HEK293 (cell line): ENCODE measurements at regions not wholly inside any gene's neighbourhood (a gene's known extent, or its start where the extent isn't known, plus 50 kb on each side); places are given as distances from the start of the nearest gene placed in this dataset.

ENCODE experiments used
- CTCF ChIA-PET: fragments of 350-600 bp; formaldehyde crosslinking; extraction: SDS; loops from one replicate; lab custom pipeline; 2021; ENCODE audit warnings: antibody characterized with exemption; lab: Yijun Ruan, JAX
- POLR2A ChIA-PET: fragments of 300-600 bp; formaldehyde crosslinking; extraction: SDS; loops from one replicate; lab custom pipeline; 2020; ENCODE audit warnings: antibody characterized with exemption, inconsistent platforms; lab: Yijun Ruan, JAX
- H3K27ac ChIP-seq: fragments of 200-500 bp; sonication (Bioruptor generic); 2 replicates; pipeline ENCODE4 v1.5.1; 2014; ENCODE audit warnings: low read depth, low read length, control low read depth, inconsistent platforms; ENCODE audit errors: extremely low read depth
- H3K36me3 ChIP-seq, 2 experiments: fragments of 200-500 bp in 1 of 2; sonication (Bioruptor generic) in 1 of 2; 1 replicate in 1 of 2; 2 replicates in 1 of 2; pipeline ENCODE4 v1.5.1; 2014 to 2017; ENCODE audit warnings: inconsistent platforms in 2 of 2, low read length in 2 of 2; ENCODE audit not compliant: control insufficient read depth in 2 of 2, insufficient read depth in 1 of 2
- H3K4me1 ChIP-seq: fragments of 200-500 bp; sonication (Bioruptor generic); 2 replicates; pipeline ENCODE4 v1.5.1; 2014; ENCODE audit warnings: mild to moderate bottlenecking, low read length, inconsistent platforms; ENCODE audit not compliant: control insufficient read depth, insufficient read depth
- H3K4me3 ChIP-seq: 2 replicates; pipeline ENCODE4 v1.5.1; 2011; ENCODE audit warnings: low read depth, mild to moderate bottlenecking, control low read depth, low read length, moderate library complexity
- H3K9me3 ChIP-seq: fragments of 200-500 bp; sonication (Bioruptor generic); 2 replicates; pipeline ENCODE4 v1.5.1; 2014; ENCODE audit warnings: low read depth, low read length, inconsistent platforms; ENCODE audit not compliant: control insufficient read depth, insufficient read depth
- GLIS2 ChIP-seq: fragments of 450-650 bp; formaldehyde crosslinking; IDR thresholded peaks from 2 replicates; pipeline ENCODE4 v1.5.1; 2016; ENCODE audit warnings: missing biosample characterization, missing genetic modification characterization
- MZF1 ChIP-seq: fragments of 450-650 bp; formaldehyde crosslinking; IDR thresholded peaks from 2 replicates; pipeline ENCODE4 v1.5.1; 2017; ENCODE audit warnings: missing biosample characterization, missing genetic modification characterization, borderline replicate concordance
- PRDM1 ChIP-seq: fragments of 450-650 bp; formaldehyde crosslinking; IDR thresholded peaks from 2 replicates; pipeline ENCODE4; 2016; ENCODE audit warnings: missing biosample characterization, missing genetic modification characterization
- ZNF211 ChIP-seq: fragments of 450-650 bp; formaldehyde crosslinking; IDR thresholded peaks from 2 replicates; pipeline ENCODE4 v1.5.1; 2016; ENCODE audit warnings: low read depth, missing biosample characterization, missing genetic modification characterization
- ZNF416 ChIP-seq: fragments of 450-650 bp; formaldehyde crosslinking; IDR thresholded peaks from 2 replicates; pipeline ENCODE4 v1.5.1; 2016; ENCODE audit warnings: missing biosample characterization, missing genetic modification characterization
- ZNF423 ChIP-seq: fragments of 450-650 bp; formaldehyde crosslinking; IDR thresholded peaks from 2 replicates; pipeline ENCODE4 v1.5.1; 2016; ENCODE audit warnings: missing biosample characterization, missing genetic modification characterization
- ZNF501 ChIP-seq: fragments of 450-650 bp; formaldehyde crosslinking; IDR thresholded peaks from 2 replicates; pipeline ENCODE4 v1.5.1; 2016; ENCODE audit warnings: missing biosample characterization, missing genetic modification characterization
- ZNF529 ChIP-seq: fragments of 450-650 bp; formaldehyde crosslinking; IDR thresholded peaks from 2 replicates; pipeline ENCODE4 v1.5.1; 2017; ENCODE audit warnings: missing genetic modification characterization, missing biosample characterization; ENCODE audit not compliant: insufficient replicate concordance
- ZNF560 ChIP-seq: fragments of 450-650 bp; formaldehyde crosslinking; IDR thresholded peaks from 2 replicates; pipeline ENCODE4 v1.5.1; 2017; ENCODE audit warnings: missing biosample characterization, missing genetic modification characterization, borderline replicate concordance
- ZNF670 ChIP-seq: fragments of 450-650 bp; formaldehyde crosslinking; IDR thresholded peaks from 2 replicates; pipeline ENCODE4 v1.5.1; 2016; ENCODE audit warnings: missing biosample characterization, missing genetic modification characterization, low read depth
- ZNF692 ChIP-seq: fragments of 450-650 bp; formaldehyde crosslinking; IDR thresholded peaks from 2 replicates; pipeline ENCODE4 v1.5.1; 2016; ENCODE audit warnings: missing biosample characterization, missing genetic modification characterization
- ZNF791 ChIP-seq: fragments of 450-650 bp; formaldehyde crosslinking; IDR thresholded peaks from 2 replicates; pipeline ENCODE4 v1.5.1; 2016; ENCODE audit warnings: missing biosample characterization, missing genetic modification characterization
- ZNF837 ChIP-seq: fragments of 450-650 bp; formaldehyde crosslinking; IDR thresholded peaks from 2 replicates; pipeline ENCODE4 v1.5.1; 2016; ENCODE audit warnings: missing biosample characterization, missing genetic modification characterization
- TF ChIP-seq, protein P1 (sequence below): fragments of 450-650 bp; formaldehyde crosslinking; IDR thresholded peaks from 2 replicates; pipeline ENCODE4 v1.5.1; 2016; ENCODE audit warnings: missing biosample characterization, missing genetic modification characterization
- TF ChIP-seq, protein P2 (sequence below): fragments of 450-650 bp; formaldehyde crosslinking; IDR thresholded peaks from 2 replicates; pipeline ENCODE4 v1.5.1; 2016; ENCODE audit warnings: missing biosample characterization, missing genetic modification characterization
- TF ChIP-seq, protein P3 (sequence below): fragments of 450-650 bp; IDR thresholded peaks from 2 replicates; pipeline ENCODE4 v1.5.1; 2018; ENCODE audit warnings: missing biosample characterization, mild to moderate bottlenecking, missing genetic modification characterization

- TF ChIP-seq, protein P1, sequence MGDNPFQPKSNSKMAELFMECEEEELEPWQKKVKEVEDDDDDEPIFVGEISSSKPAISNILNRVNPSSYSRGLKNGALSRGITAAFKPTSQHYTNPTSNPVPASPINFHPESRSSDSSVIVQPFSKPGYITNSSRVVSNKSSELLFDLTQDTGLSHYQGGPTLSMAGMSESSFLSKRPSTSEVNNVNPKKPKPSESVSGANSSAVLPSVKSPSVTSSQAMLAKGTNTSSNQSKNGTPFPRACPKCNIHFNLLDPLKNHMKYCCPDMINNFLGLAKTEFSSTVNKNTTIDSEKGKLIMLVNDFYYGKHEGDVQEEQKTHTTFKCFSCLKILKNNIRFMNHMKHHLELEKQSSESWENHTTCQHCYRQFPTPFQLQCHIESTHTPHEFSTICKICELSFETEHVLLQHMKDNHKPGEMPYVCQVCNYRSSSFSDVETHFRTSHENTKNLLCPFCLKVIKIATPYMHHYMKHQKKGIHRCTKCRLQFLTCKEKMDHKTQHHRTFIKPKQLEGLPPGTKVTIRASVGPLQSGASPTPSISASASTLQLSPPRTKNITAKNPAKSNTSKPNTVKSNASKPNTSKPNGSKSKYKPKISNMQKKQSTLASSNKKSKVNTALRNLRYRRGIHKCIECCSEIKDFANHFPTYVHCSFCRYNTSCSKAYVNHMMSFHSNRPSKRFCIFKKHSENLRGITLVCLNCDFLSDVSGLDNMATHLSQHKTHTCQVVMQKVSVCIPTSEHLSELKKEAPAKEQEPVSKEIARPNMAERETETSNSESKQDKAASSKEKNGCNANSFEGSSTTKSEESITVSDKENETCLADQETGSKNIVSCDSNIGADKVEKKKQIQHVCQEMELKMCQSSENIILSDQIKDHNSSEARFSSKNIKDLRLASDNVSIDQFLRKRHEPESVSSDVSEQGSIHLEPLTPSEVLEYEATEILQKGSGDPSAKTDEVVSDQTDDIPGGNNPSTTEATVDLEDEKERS (tag by site-specific recombination), result no peak
- TF ChIP-seq PRDM1 (tag by site-specific recombination), result no peak
- TF ChIP-seq MZF1 (tag by site-specific recombination), result no peak
- TF ChIP-seq ZNF529 (tag by site-specific recombination), result no peak
Measured at GRCh38 chr18:25557011-25557410, 205.0 kb upstream of the ZNF521 start (continued).

DNA sequence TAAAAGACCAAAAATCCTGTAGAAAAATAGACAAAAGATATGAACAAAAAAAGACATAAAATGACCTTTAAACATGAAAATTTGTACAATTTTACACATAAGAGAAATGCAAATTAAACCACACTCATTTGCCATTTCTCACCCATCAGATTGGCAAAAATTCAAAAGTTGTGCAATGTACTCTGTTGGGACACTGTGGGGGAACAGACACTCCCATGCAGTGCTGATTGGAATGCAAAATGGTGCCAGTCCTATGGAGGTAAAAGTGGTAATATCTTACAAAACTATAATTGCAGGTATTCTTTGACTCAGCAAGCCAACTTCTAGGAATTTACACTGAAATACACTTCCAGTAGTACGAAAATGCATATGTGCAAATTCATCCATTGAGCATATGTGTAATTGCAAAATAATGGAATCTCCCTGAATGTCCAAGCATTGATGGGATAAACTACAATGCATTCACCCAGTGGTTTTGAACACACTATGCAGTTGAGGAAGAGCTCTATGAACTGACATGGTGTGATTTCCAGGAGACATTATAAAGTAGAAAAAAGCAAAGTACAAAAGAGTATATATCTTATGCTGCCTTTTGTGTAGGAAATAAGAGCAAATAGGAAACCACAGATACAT is 201.8 kb upstream of the ZNF521 start:
- POLR2A ChIA-PET, result no interaction called here
- CTCF ChIA-PET, result no interaction called here
- no peaks in the 10 kb centered on the region for H3K9me3 ChIP-seq
- H3K4me1 ChIP-seq, result no peaks in the 10 kb centered on the region
- no peak overlapping the region for H3K4me3 ChIP-seq
- no peaks in the 10 kb centered on the region for H3K36me3 ChIP-seq
- no peak overlapping the region for H3K27ac ChIP-seq
- TF ChIP-seq ZNF791, result no peak
- no peak for TF ChIP-seq ZNF560 (tag by site-specific recombination)
- no peak for TF ChIP-seq GLIS2 (tag by site-specific recombination)
- no peak for TF ChIP-seq ZNF837 (tag by site-specific recombination)
- no peak for TF ChIP-seq ZNF416
- no peak for TF ChIP-seq ZNF423
- no peak for TF ChIP-seq ZNF670 (tag by site-specific recombination)
- TF ChIP-seq, protein P2, sequence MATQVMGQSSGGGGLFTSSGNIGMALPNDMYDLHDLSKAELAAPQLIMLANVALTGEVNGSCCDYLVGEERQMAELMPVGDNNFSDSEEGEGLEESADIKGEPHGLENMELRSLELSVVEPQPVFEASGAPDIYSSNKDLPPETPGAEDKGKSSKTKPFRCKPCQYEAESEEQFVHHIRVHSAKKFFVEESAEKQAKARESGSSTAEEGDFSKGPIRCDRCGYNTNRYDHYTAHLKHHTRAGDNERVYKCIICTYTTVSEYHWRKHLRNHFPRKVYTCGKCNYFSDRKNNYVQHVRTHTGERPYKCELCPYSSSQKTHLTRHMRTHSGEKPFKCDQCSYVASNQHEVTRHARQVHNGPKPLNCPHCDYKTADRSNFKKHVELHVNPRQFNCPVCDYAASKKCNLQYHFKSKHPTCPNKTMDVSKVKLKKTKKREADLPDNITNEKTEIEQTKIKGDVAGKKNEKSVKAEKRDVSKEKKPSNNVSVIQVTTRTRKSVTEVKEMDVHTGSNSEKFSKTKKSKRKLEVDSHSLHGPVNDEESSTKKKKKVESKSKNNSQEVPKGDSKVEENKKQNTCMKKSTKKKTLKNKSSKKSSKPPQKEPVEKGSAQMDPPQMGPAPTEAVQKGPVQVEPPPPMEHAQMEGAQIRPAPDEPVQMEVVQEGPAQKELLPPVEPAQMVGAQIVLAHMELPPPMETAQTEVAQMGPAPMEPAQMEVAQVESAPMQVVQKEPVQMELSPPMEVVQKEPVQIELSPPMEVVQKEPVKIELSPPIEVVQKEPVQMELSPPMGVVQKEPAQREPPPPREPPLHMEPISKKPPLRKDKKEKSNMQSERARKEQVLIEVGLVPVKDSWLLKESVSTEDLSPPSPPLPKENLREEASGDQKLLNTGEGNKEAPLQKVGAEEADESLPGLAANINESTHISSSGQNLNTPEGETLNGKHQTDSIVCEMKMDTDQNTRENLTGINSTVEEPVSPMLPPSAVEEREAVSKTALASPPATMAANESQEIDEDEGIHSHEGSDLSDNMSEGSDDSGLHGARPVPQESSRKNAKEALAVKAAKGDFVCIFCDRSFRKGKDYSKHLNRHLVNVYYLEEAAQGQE (tag by site-specific recombination), result no peak
- no peak for TF ChIP-seq ZNF692 (tag by site-specific recombination)
- no peak for TF ChIP-seq ZNF211 (tag by site-specific recombination)
- no peak for TF ChIP-seq ZNF501 (tag by site-specific recombination)
- TF ChIP-seq, protein P1 (tag by site-specific recombination), result no peak
- TF ChIP-seq, protein P3, sequence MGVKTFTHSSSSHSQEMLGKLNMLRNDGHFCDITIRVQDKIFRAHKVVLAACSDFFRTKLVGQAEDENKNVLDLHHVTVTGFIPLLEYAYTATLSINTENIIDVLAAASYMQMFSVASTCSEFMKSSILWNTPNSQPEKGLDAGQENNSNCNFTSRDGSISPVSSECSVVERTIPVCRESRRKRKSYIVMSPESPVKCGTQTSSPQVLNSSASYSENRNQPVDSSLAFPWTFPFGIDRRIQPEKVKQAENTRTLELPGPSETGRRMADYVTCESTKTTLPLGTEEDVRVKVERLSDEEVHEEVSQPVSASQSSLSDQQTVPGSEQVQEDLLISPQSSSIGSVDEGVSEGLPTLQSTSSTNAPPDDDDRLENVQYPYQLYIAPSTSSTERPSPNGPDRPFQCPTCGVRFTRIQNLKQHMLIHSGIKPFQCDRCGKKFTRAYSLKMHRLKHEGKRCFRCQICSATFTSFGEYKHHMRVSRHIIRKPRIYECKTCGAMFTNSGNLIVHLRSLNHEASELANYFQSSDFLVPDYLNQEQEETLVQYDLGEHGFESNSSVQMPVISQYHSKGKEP, result no peak
- TF ChIP-seq, all 188 proteins: peak for 0
